Astrocyte of the spinal cord (primary cell): ENCODE measurements at regions not wholly inside any gene's neighbourhood (a gene's known extent, or its start where the extent isn't known, plus 50 kb on each side); places are given as distances from the start of the nearest gene placed in this dataset.

Experiments used
- DNase-seq: peaks from one replicate; pipeline ENCODE4 v3.0.0; 2011; ENCODE audit warnings: low read depth, low spot score
- H3K4me3 ChIP-seq: 2 replicates; pipeline ENCODE4 v1.5.1; 2011; ENCODE audit warnings: low read depth, mild to moderate bottlenecking, low read length, moderate library complexity
- CTCF ChIP-seq: IDR thresholded peaks from 2 replicates; pipeline ENCODE4 v1.5.1; 2012; ENCODE audit warnings: low read depth, mild to moderate bottlenecking, low read length, inconsistent platforms
- in situ Hi-C: cut with HindIII; loops from 2 replicates; pipeline ENCODE4 v1.10.0; 2017; ENCODE audit warnings: low sequenced_read_pairs

- no peak for DNase-seq
- TF ChIP-seq CTCF = no peak
- in situ Hi-C loops = no loop called here
- H3K4me3 ChIP-seq = no peak overlapping the region
Measured at GRCh38 chr1:5746611-5747425, 245.4 kb downstream of the NPHP4 start.

- peak; percentile 30 for DNase-seq
- H3K4me3 ChIP-seq = no peak overlapping the region
- in situ Hi-C loops = no loop called here
- peak; percentile 82 for TF ChIP-seq CTCF
Measured at GRCh38 chr1:5745800-5746610, 246.2 kb downstream of the NPHP4 start.

DNA sequence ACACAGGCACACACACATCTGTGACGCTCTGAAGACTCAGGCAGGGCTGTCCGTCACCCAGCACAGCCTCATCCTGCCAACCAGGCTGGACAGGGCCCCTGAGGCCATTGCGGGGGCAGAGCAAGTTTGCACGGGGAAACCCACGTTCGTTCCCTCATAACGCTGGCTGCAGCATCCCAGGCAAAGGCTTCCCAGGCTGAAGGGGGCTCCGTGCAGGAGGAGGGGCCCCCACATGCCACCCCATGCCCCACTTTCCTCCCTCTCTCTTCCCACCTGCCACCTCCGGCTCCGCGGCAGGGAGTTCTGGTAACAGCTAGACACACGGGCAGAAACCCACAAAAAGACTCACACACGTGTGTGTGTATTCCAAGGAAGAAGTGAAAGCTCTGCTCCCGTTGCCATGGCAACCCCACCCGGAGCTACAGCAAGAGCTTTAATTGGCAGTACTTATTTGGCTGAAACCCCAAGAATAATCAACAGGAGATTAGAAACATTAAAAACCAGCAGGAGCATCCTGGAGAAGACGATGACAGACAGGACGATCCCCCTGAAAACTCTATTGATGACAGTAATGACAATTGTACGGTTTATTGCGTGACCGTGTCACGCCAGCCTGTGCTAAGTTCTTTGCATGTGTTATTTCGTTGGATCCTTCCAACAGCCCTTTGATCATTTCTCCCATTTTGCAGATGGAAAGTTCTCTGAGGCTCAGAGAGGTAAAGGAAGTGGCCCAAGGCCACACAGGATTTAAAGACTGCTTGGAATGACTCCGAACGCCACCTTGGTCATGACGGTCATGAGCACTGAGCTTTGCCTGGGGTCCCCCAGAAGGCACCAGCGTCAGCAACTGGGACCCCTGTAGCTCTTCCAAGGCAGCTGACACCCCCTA, 247.1 kb downstream of the NPHP4 start:
- DNase-seq = no peak
- no peak for TF ChIP-seq CTCF
- no peak overlapping the region for H3K4me3 ChIP-seq
- in situ Hi-C loops = no loop called here

DNA sequence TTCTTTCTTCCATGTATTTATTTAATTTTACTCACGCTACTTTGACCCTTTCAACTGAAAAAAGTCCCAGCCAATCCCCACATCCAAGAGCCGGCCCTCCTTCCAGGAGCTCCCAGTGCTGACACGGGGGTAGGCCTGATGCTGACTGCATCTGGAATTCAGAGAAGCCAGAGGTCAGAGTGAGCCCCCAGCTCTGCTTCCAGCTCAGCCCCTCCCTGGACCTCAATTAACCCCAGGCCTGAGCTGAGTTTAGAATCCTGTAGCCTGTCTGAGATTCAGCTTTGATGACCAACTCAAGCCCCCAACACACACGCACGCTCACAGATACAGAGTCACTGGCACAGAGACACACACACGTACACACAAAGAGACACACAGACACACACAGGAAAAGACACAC, 247.9 kb downstream of the NPHP4 start:
- no peak for TF ChIP-seq CTCF
- no peak overlapping the region for H3K4me3 ChIP-seq
- DNase-seq = no peak
- in situ Hi-C loops = no loop called here

DNA sequence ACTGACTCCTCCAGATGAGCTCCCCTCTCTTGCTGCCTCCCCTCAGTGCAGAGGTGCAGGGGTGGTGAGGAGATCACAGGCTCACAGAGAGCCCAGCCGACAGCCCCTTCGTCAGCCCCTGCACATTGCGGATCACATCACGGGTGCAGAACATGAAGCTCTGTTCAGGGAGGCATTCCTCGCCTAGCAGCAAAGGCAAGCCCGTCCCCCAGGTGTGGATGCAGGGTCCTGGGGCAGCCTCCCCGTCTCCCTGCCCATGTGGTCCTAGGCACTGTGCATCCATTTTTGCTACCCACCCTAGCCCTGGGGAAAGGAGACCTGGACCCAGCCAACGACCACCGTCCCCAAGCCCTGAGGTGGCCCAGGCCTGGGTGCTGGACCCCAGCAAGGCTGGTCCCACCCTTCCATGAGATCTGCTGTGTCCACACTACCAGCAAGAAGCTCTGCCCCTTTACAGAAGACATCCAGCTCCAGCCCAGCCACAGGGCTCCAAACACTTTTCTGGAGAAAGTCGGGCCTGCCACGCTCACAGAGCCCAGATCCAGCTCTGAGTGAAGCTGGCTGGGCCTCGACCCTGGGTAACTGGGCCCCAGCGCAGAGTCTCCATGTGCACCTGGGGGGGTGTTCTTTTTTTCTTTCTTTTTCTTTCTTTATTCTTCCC, 248.7 kb downstream of the NPHP4 start:
- H3K4me3 ChIP-seq = no peak overlapping the region
- no peak for DNase-seq
- in situ Hi-C loops = no loop called here
- no peak for TF ChIP-seq CTCF

GRCh38 chr1:5742801-5743200, 249.4 kb downstream of the NPHP4 start:
- in situ Hi-C loops = no loop called here
- no peak for DNase-seq

More at GRCh38 chr1:5742801-5743200, 249.4 kb downstream of the NPHP4 start:
- no peak overlapping the region for H3K4me3 ChIP-seq
- TF ChIP-seq CTCF = no peak
